Stimulated activated memory B cell treated with anti-CD40 and anti-IgM and Interleukin-4, amounts not matched to agents 10 μg/mL and 1 μg/mL and 100 μg/mL, for 72 hours (primary cell): ENCODE measurements at regions not wholly inside any gene's neighbourhood (a gene's known extent, or its start where the extent isn't known, plus 50 kb on each side); places are given as distances from the start of the nearest gene placed in this dataset.
"Not testable (repeated sequence)": the region's sequence is repeated elsewhere in the genome, so short reads cannot be mapped to it uniquely, and the experiment has no call there.

Experiments used
- ATAC-seq: fragments of 150-1000 bp; cut with Tn5 transposase; 2 replicates; pipeline ENCODE4 v1.10.0; 2021
- H3K27ac Mint-ChIP-seq: one replicate; pipeline ENCODE4 v1.8.0; 2022; ENCODE audit warnings: mild to moderate bottlenecking, mixed read lengths
- H3K27me3 Mint-ChIP-seq: one replicate; pipeline ENCODE4 v1.8.0; 2022; ENCODE audit warnings: mixed read lengths
- H3K36me3 Mint-ChIP-seq: one replicate; pipeline ENCODE4 v1.8.0; 2022; ENCODE audit warnings: mixed read lengths
- H3K4me1 Mint-ChIP-seq: one replicate; pipeline ENCODE4 v1.8.0; 2022; ENCODE audit warnings: mixed read lengths
- H3K4me3 Mint-ChIP-seq: one replicate; pipeline ENCODE4 v1.8.0; 2022; ENCODE audit warnings: mild to moderate bottlenecking, moderate library complexity, mixed read lengths
- H3K9me3 Mint-ChIP-seq: one replicate; pipeline ENCODE4 v1.8.0; 2022; ENCODE audit warnings: mixed read lengths

DNA sequence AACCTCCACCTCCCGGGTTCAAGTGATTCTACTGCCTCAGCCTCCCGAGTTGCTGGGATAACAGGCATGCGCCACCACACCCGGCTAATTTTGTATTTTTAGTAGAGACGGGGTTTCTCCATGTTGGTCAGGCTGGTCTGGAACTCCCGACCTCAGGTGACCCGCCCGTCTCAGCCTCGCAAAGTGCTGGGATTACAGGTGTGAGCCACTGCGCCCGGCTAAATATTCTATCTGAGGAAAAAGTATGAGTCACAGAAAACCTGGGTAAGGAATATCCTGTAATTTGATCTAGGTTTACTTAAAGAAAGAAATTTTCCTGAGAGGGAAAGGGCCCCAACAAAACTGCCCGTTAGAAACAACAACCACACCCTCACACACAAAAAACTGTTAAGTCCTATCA, 776.2 kb upstream of the NCAM2 start:
- H3K27ac Mint-ChIP-seq, H3K4me1 Mint-ChIP-seq, ATAC-seq, H3K36me3 Mint-ChIP-seq, H3K27me3 Mint-ChIP-seq, H3K9me3 Mint-ChIP-seq, H3K4me3 Mint-ChIP-seq: not testable (repeated sequence)

GRCh38 chr21:20236649-20237048, 761.6 kb upstream of the NCAM2 start:
- not testable (repeated sequence) for H3K4me1 Mint-ChIP-seq, H3K27me3 Mint-ChIP-seq, H3K36me3 Mint-ChIP-seq, H3K27ac Mint-ChIP-seq, ATAC-seq, H3K4me3 Mint-ChIP-seq
- H3K9me3 Mint-ChIP-seq: peaks cover 13% of the 10 kb centered on the region

- H3K27me3 Mint-ChIP-seq: no peaks in the 10 kb centered on the region
- no peaks in the 10 kb centered on the region for H3K9me3 Mint-ChIP-seq
- no peaks in the 10 kb centered on the region for H3K4me1 Mint-ChIP-seq
- H3K4me3 Mint-ChIP-seq: no peak overlapping the region
- H3K36me3 Mint-ChIP-seq: no peaks in the 10 kb centered on the region
- no peak overlapping the region for H3K27ac Mint-ChIP-seq
- no peak for ATAC-seq
These were observed 748.8 kb upstream of the NCAM2 start for GRCh38 chr21:20249401-20249800.

DNA sequence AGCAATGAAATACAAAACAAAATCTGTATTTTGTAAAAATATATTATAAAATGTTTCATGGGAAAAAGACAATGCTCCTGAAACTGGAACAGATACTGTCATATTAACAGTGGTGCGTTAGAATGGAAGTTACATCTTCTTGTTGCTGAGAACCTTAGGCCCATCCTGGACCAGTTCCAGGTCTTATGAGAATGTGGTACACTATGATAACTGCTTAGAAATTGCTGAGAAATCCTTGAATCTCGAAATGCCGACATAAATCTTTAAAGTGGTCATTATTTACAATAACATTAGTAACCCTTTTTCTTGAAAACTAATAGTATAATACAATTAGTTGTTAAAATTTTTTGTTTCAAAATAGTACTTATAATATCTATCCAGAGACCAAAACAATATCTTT, 747.9 kb upstream of the NCAM2 start:
- H3K4me3 Mint-ChIP-seq: no peak overlapping the region
- ATAC-seq: no peak
- H3K36me3 Mint-ChIP-seq: no peaks in the 10 kb centered on the region
- no peak overlapping the region for H3K27ac Mint-ChIP-seq
- no peaks in the 10 kb centered on the region for H3K27me3 Mint-ChIP-seq
- H3K4me1 Mint-ChIP-seq: no peaks in the 10 kb centered on the region
- no peaks in the 10 kb centered on the region for H3K9me3 Mint-ChIP-seq

GRCh38 chr21:20253261-20253660, 744.9 kb upstream of the NCAM2 start:
- H3K36me3 Mint-ChIP-seq: no peaks in the 10 kb centered on the region
- H3K4me3 Mint-ChIP-seq: no peak overlapping the region
- H3K4me1 Mint-ChIP-seq: no peaks in the 10 kb centered on the region
- no peaks in the 10 kb centered on the region for H3K9me3 Mint-ChIP-seq
- no peak overlapping the region for H3K27ac Mint-ChIP-seq
- ATAC-seq: no peak
- H3K27me3 Mint-ChIP-seq: no peaks in the 10 kb centered on the region

DNA sequence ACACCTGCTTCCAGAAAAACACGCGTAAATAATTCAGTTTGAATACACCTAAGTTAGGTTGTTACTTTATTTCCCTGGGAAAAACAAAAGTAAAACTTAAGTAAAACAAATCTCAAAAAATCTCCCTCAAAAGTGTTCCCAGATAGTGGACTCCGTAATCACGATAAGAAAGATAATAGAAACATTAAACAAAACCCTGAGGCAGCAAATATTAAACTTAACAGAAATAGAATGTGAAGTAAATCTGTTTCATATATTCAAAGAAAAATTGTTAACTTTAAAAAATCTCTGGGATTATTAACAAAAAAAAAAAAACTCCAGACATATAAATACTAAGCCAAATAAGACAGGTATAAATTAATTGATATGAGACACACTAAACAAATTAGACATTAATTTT, 743.2 kb upstream of the NCAM2 start:
- Mint-ChIP-seq H3K4me1 (no peaks in the 10 kb centered on the region), H3K27ac (no peak overlapping the region), H3K9me3 (peaks cover 4% of the 10 kb centered on the region), H3K36me3 (no peaks in the 10 kb centered on the region), H3K4me3 (no peak overlapping the region), H3K27me3 (no peaks in the 10 kb centered on the region)
- ATAC-seq: no peak

- no peak for ATAC-seq
- H3K4me3 Mint-ChIP-seq: no peak overlapping the region
- no peak overlapping the region for H3K27ac Mint-ChIP-seq
- H3K27me3 Mint-ChIP-seq: no peaks in the 10 kb centered on the region
- H3K36me3 Mint-ChIP-seq: no peaks in the 10 kb centered on the region
- H3K4me1 Mint-ChIP-seq: no peaks in the 10 kb centered on the region
- peaks cover 4% of the 10 kb centered on the region for H3K9me3 Mint-ChIP-seq
These were observed 741.0 kb upstream of the NCAM2 start for GRCh38 chr21:20257052-20257740.

DNA sequence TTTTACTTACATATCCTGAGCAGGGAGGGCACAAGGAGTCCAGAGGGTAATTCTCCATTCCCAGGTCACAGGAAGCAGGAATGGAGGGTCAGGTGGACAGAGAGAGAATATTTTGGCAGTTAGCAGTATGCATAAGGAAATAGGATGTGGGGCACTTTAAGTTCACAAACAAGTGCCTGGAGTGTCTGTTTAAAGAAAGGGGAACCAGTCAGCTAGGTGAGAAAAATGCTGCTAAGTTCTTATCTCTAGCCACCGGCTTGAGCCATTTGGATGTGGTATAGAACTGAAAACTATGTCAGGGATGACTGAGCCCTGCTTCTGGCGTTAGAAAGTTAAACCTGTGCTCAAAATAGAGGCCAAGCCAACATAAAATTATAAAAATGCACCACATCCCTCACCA, 739.7 kb upstream of the NCAM2 start:
- Mint-ChIP-seq H3K36me3 (no peaks in the 10 kb centered on the region), H3K4me1 (no peaks in the 10 kb centered on the region), H3K27ac (no peak overlapping the region), H3K9me3 (peaks cover 4% of the 10 kb centered on the region), H3K27me3 (no peaks in the 10 kb centered on the region), H3K4me3 (no peak overlapping the region)
- ATAC-seq: no peak

DNA sequence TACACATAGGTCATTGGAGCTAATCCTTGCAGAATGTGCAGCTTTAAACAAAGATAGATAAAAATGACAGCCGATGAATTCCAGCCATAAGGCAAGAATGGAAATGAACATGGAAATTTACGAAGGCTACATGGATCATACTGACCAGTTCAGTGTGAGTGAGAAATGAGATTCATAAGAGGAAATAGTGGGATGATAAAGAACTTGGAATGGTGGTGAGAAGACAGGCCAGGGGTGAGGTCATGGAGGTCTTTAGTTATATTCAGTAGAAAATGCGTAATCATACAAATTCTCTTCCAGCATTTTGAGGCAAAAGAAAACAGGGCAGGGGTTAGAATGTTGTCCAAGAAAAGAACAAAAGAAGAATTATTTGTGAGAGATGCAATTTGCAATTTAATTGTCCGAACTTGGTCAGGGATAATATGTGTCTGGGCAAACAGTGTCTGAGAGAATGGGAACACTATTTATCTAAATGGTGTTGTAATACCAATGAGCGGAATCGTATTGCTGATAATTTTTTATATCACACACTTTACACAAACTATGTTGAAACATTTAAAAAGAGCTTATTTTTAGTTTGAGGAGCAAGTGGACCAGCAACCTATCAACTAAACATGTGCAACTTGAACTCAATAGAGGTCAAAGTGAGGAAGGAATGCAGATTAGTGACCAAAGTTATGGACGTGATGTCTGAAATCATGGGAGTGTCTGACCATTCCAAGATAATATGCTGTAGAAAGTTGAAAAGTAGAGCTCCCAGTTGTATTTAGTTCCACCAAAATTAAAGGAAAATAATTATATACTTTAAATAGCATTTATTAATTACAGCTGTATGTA, 739.0 kb upstream of the NCAM2 start:
- ATAC-seq: no peak
- Mint-ChIP-seq H3K9me3 (peaks cover 4% of the 10 kb centered on the region), H3K4me1 (no peaks in the 10 kb centered on the region), H3K27ac (no peak overlapping the region), H3K36me3 (no peaks in the 10 kb centered on the region), H3K4me3 (no peak overlapping the region), H3K27me3 (no peaks in the 10 kb centered on the region)

- Mint-ChIP-seq H3K9me3 (peaks cover 4% of the 10 kb centered on the region), H3K4me1 (no peaks in the 10 kb centered on the region), H3K36me3 (no peaks in the 10 kb centered on the region), H3K27me3 (no peaks in the 10 kb centered on the region), H3K4me3 (no peak overlapping the region), H3K27ac (no peak overlapping the region)
- ATAC-seq: no peak
These were observed 738.1 kb upstream of the NCAM2 start for GRCh38 chr21:20260124-20260523.

GRCh38 chr21:20261364-20261763, 736.8 kb upstream of the NCAM2 start:
- H3K36me3 Mint-ChIP-seq: no peaks in the 10 kb centered on the region
- H3K27ac Mint-ChIP-seq: no peak overlapping the region
- no peaks in the 10 kb centered on the region for H3K4me1 Mint-ChIP-seq
- H3K9me3 Mint-ChIP-seq: peaks cover 4% of the 10 kb centered on the region
- ATAC-seq: no peak
- no peak overlapping the region for H3K4me3 Mint-ChIP-seq
- no peaks in the 10 kb centered on the region for H3K27me3 Mint-ChIP-seq

DNA sequence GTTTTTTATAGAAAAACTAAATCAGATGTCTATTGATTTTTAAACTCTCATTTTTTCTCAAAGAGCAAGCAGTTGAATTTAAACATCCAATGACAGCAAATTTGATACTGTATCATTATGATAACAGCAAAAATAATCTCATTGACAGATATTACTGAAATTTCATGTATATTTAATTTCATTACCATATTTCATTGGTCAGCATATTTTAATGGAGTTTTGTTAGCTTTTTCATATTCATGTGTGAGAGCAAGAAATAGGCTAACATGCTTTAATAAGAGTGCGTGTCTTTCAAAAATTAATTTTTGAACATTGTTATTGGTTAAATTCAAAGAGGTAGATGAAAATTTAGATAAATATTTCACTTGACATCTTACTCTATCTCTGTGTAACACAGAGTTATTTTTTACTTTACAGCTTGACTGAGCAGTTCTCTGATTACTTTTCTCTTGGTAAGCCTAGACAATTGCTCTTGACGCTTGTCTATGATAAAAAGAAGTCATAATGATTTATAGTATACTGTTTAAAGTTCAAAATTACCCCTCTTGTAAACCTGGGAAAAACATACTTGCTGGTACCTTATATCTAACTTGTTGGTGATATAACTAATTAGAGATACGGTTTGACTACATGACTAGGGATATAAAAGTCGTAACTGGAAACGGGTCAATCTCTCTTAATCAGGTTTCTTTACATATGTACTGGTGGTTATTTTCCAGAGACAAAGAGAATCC, 732.3 kb upstream of the NCAM2 start:
- Mint-ChIP-seq H3K9me3 (no peaks in the 10 kb centered on the region), H3K4me3 (no peak overlapping the region), H3K36me3 (no peaks in the 10 kb centered on the region), H3K4me1 (no peaks in the 10 kb centered on the region), H3K27me3 (no peaks in the 10 kb centered on the region), H3K27ac (no peak overlapping the region)
- ATAC-seq: no peak

- ATAC-seq: no peak
- Mint-ChIP-seq H3K4me1 (no peaks in the 10 kb centered on the region), H3K9me3 (no peaks in the 10 kb centered on the region), H3K4me3 (no peak overlapping the region), H3K36me3 (no peaks in the 10 kb centered on the region), H3K27ac (no peak overlapping the region), H3K27me3 (no peaks in the 10 kb centered on the region)
These were observed 731.8 kb upstream of the NCAM2 start for GRCh38 chr21:20266441-20266710.

- Mint-ChIP-seq H3K9me3 (peaks cover 8% of the 10 kb centered on the region), H3K4me1 (no peaks in the 10 kb centered on the region), H3K36me3 (no peaks in the 10 kb centered on the region), H3K4me3 (no peak overlapping the region), H3K27ac (no peak overlapping the region), H3K27me3 (no peaks in the 10 kb centered on the region)
- no peak for ATAC-seq
These were observed 727.7 kb upstream of the NCAM2 start for GRCh38 chr21:20270365-20271055.

- no peak for ATAC-seq
- Mint-ChIP-seq H3K27me3 (no peaks in the 10 kb centered on the region), H3K36me3 (no peaks in the 10 kb centered on the region), H3K9me3 (peaks cover 8% of the 10 kb centered on the region), H3K27ac (no peak overlapping the region), H3K4me3 (no peak overlapping the region), H3K4me1 (no peaks in the 10 kb centered on the region)
These were observed 725.3 kb upstream of the NCAM2 start for GRCh38 chr21:20272791-20273362.
